GM23338 (cell line): ENCODE measurements at regions not wholly inside any gene's neighbourhood (a gene's known extent, or its start where the extent isn't known, plus 50 kb on each side); places are given as distances from the start of the nearest gene placed in this dataset.

Experiments used
- ATAC-seq: fragments of 200-7000 bp; cut with Tn5 transposase; 3 replicates; pipeline ENCODE4 v1.9.1; 2020
- DNase-seq: peaks from one replicate; pipeline ENCODE4 v3.0.0-alpha.2; 2015; ENCODE audit warnings: low spot score
- H2AFZ ChIP-seq: fragments of 200-600 bp; sonication (generic); 2 replicates; pipeline ENCODE4 v1.8.0; 2016; ENCODE audit warnings: antibody characterized with exemption, mild to moderate bottlenecking, moderate library complexity
- H3F3A ChIP-seq: fragments of 200-600 bp; sonication (generic); replicated peaks from 2 replicates; pipeline ENCODE4 v1.8.0; 2017; ENCODE audit warnings: antibody characterized with exemption, mixed run types, low read depth
- H3K27ac ChIP-seq: fragments of 200-600 bp; sonication (generic); 2 replicates; pipeline ENCODE4 v1.6.1; 2016; ENCODE audit warnings: low read depth
- H3K27me3 ChIP-seq: fragments of 200-600 bp; sonication (generic); 2 replicates; pipeline ENCODE4 v1.8.0; 2016; ENCODE audit warnings: mild to moderate bottlenecking, mixed run types, moderate library complexity; ENCODE audit not compliant: insufficient read depth
- H3K36me3 ChIP-seq: fragments of 200-600 bp; sonication (generic); 2 replicates; pipeline ENCODE4 v1.8.0; 2016; ENCODE audit warnings: mild to moderate bottlenecking; ENCODE audit not compliant: insufficient read depth
- H3K4me1 ChIP-seq: fragments of 200-600 bp; sonication (generic); 2 replicates; pipeline ENCODE4 v1.8.0; 2016; ENCODE audit warnings: mild to moderate bottlenecking, moderate library complexity; ENCODE audit not compliant: insufficient read depth
- H3K4me2 ChIP-seq: fragments of 200-600 bp; sonication (generic); 2 replicates; pipeline ENCODE4 v1.7.1; 2017; ENCODE audit warnings: mixed run types
- H3K4me3 ChIP-seq: fragments of 200-600 bp; sonication (generic); 2 replicates; pipeline ENCODE4 v1.6.1; 2016; ENCODE audit warnings: mixed run types
- H3K79me2 ChIP-seq: fragments of 200-600 bp; sonication (generic); replicated peaks from 2 replicates; pipeline ENCODE4 v1.8.0; 2017; ENCODE audit warnings: mild to moderate bottlenecking; ENCODE audit not compliant: insufficient read depth
- H3K9me2 ChIP-seq: fragments of 200-600 bp; sonication (generic); 2 replicates; pipeline ENCODE4 v1.8.0; 2017; ENCODE audit not compliant: insufficient read depth
- H4K20me1 ChIP-seq: fragments of 200-600 bp; sonication (generic); replicated peaks from 2 replicates; pipeline ENCODE4 v1.8.0; 2017; ENCODE audit warnings: mild to moderate bottlenecking; ENCODE audit not compliant: insufficient read depth
- H3K27ac Mint-ChIP-seq: 2 replicates; pipeline ENCODE4 v1.8.0; 2020; ENCODE audit warnings: inconsistent platforms, mild to moderate bottlenecking, moderate library complexity, mixed read lengths
- H3K27me3 Mint-ChIP-seq: 3 replicates; pipeline ENCODE4 v1.8.0; 2022; ENCODE audit warnings: low read depth, mild to moderate bottlenecking, moderate library complexity, mixed read lengths, inconsistent platforms; ENCODE audit not compliant: insufficient read depth, poor library complexity
- H3K36me3 Mint-ChIP-seq: 3 replicates; pipeline ENCODE4 v1.8.0; 2021; ENCODE audit warnings: low read depth, mild to moderate bottlenecking, inconsistent platforms, moderate library complexity, mixed read lengths
- H3K4me1 Mint-ChIP-seq: 3 replicates; pipeline ENCODE4 v1.8.0; 2020; ENCODE audit warnings: mild to moderate bottlenecking, inconsistent platforms, mixed read lengths
- H3K4me3 Mint-ChIP-seq: 3 replicates; pipeline ENCODE4 v1.8.0; 2021; ENCODE audit warnings: moderate library complexity, mild to moderate bottlenecking, inconsistent platforms, mixed read lengths
- H3K9me3 Mint-ChIP-seq: 3 replicates; pipeline ENCODE4 v1.8.0; 2020; ENCODE audit warnings: moderate library complexity, mild to moderate bottlenecking, inconsistent platforms, mixed read lengths
- CREB1 ChIP-seq: fragments of 250-450 bp; sonication (Bioruptor Pico); IDR thresholded peaks from 2 replicates; pipeline ENCODE4 v1.5.0; 2020; ENCODE audit warnings: low read depth, mild to moderate bottlenecking, moderate library complexity
- JUNB ChIP-seq: IDR thresholded peaks from one replicate; pipeline ENCODE4 v1.6.1; 2016; ENCODE audit warnings: antibody characterized with exemption; ENCODE audit not compliant: unreplicated experiment
- NANOG ChIP-seq: IDR thresholded peaks from 2 replicates; pipeline ENCODE4 v1.6.1; 2016; ENCODE audit warnings: antibody characterized with exemption, borderline replicate concordance
- REST ChIP-seq: IDR thresholded peaks from one replicate; pipeline ENCODE4 v1.6.1; 2018; ENCODE audit warnings: antibody characterized with exemption; ENCODE audit not compliant: unreplicated experiment
- ZNF114 ChIP-seq: fragments of 250-450 bp; sonication (Bioruptor Pico); IDR thresholded peaks from 2 replicates; pipeline ENCODE4 v1.5.0; 2020; ENCODE audit warnings: mild to moderate bottlenecking, moderate library complexity
- TF ChIP-seq, protein P1 (sequence below): fragments of 250-450 bp; sonication (Bioruptor Pico); IDR thresholded peaks from 2 replicates; pipeline ENCODE4 v1.5.0; 2020; ENCODE audit warnings: mild to moderate bottlenecking, moderate library complexity

DNA sequence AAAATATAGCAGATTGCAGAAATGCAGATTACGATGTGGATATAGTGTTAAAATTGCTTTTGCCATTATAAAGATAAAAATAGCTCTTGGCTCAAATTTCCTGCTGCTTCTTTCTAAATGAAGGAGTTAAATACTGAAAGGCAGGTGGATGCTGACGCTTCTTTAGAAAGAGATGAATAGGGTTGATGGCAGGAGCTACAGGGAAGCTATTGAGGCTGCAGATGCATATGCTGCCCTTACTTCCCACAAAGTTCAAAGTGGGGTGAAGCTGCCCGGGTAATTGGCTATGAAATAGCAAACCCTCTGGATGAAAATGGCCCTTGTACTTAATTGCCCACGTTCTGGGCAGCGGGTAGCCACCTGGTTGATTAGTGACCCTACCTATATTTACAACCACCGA lies 379.5 kb downstream of the ZIC3 start:
- no peaks in the 10 kb centered on the region for H3K27me3 ChIP-seq
- Mint-ChIP-seq H3K27me3 (peaks cover 7% of the 10 kb centered on the region), H3K4me1 (peaks cover 4% of the 10 kb centered on the region; the same call in 1 of the 3 replicates), H3K4me3 (no peak overlapping the region), H3K9me3 (peaks cover 27% of the 10 kb centered on the region), H3K27ac (no peak overlapping the region), H3K36me3 (peaks cover 9% of the 10 kb centered on the region; the same call in 2 of the 3 replicates)
- no peak overlapping the region for H3K27ac ChIP-seq
- H3K4me2 ChIP-seq = peak overlapping the region; percentile 60
- H3K36me3 ChIP-seq = no peaks in the 10 kb centered on the region
- no peaks in the 10 kb centered on the region for H3F3A ChIP-seq
- DNase-seq (peak; percentile 36), ATAC-seq (peak; percentile 76)
- peaks cover 12% of the 10 kb centered on the region for H3K4me1 ChIP-seq
- no peak overlapping the region for H3K4me3 ChIP-seq
- no peaks in the 10 kb centered on the region for H3K79me2 ChIP-seq
- no peaks in the 10 kb centered on the region for H3K9me2 ChIP-seq
- H2AFZ ChIP-seq = no peak overlapping the region
- H4K20me1 ChIP-seq = no peaks in the 10 kb centered on the region
- TF ChIP-seq NANOG = peak; percentile 77
- no peak for TF ChIP-seq REST
- TF ChIP-seq CREB1 = peak; percentile 27; the same call in 1 of the 2 replicates

GRCh38 chrX:137969191-137969590 lies 403.3 kb downstream of the ZIC3 start:
- peaks cover 4% of the 10 kb centered on the region; the same call in 2 of the 3 replicates for H3K9me3 Mint-ChIP-seq
- Histone ChIP-seq H4K20me1 (no peaks in the 10 kb centered on the region), H3K4me3 (no peak overlapping the region), H3K79me2 (no peaks in the 10 kb centered on the region), H3K36me3 (no peaks in the 10 kb centered on the region), H3K27ac (no peak overlapping the region), H3F3A (no peaks in the 10 kb centered on the region), H3K9me2 (no peaks in the 10 kb centered on the region), H2AFZ (no peak overlapping the region), H3K27me3 (no peaks in the 10 kb centered on the region), H3K4me1 (no peaks in the 10 kb centered on the region), H3K4me2 (no peak overlapping the region)
- ATAC-seq (no peak), DNase-seq (no peak)
- TF ChIP-seq ZNF114 (CRISPR knock-in tag) (no peak), JUNB (no peak)
- TF ChIP-seq, protein P1, sequence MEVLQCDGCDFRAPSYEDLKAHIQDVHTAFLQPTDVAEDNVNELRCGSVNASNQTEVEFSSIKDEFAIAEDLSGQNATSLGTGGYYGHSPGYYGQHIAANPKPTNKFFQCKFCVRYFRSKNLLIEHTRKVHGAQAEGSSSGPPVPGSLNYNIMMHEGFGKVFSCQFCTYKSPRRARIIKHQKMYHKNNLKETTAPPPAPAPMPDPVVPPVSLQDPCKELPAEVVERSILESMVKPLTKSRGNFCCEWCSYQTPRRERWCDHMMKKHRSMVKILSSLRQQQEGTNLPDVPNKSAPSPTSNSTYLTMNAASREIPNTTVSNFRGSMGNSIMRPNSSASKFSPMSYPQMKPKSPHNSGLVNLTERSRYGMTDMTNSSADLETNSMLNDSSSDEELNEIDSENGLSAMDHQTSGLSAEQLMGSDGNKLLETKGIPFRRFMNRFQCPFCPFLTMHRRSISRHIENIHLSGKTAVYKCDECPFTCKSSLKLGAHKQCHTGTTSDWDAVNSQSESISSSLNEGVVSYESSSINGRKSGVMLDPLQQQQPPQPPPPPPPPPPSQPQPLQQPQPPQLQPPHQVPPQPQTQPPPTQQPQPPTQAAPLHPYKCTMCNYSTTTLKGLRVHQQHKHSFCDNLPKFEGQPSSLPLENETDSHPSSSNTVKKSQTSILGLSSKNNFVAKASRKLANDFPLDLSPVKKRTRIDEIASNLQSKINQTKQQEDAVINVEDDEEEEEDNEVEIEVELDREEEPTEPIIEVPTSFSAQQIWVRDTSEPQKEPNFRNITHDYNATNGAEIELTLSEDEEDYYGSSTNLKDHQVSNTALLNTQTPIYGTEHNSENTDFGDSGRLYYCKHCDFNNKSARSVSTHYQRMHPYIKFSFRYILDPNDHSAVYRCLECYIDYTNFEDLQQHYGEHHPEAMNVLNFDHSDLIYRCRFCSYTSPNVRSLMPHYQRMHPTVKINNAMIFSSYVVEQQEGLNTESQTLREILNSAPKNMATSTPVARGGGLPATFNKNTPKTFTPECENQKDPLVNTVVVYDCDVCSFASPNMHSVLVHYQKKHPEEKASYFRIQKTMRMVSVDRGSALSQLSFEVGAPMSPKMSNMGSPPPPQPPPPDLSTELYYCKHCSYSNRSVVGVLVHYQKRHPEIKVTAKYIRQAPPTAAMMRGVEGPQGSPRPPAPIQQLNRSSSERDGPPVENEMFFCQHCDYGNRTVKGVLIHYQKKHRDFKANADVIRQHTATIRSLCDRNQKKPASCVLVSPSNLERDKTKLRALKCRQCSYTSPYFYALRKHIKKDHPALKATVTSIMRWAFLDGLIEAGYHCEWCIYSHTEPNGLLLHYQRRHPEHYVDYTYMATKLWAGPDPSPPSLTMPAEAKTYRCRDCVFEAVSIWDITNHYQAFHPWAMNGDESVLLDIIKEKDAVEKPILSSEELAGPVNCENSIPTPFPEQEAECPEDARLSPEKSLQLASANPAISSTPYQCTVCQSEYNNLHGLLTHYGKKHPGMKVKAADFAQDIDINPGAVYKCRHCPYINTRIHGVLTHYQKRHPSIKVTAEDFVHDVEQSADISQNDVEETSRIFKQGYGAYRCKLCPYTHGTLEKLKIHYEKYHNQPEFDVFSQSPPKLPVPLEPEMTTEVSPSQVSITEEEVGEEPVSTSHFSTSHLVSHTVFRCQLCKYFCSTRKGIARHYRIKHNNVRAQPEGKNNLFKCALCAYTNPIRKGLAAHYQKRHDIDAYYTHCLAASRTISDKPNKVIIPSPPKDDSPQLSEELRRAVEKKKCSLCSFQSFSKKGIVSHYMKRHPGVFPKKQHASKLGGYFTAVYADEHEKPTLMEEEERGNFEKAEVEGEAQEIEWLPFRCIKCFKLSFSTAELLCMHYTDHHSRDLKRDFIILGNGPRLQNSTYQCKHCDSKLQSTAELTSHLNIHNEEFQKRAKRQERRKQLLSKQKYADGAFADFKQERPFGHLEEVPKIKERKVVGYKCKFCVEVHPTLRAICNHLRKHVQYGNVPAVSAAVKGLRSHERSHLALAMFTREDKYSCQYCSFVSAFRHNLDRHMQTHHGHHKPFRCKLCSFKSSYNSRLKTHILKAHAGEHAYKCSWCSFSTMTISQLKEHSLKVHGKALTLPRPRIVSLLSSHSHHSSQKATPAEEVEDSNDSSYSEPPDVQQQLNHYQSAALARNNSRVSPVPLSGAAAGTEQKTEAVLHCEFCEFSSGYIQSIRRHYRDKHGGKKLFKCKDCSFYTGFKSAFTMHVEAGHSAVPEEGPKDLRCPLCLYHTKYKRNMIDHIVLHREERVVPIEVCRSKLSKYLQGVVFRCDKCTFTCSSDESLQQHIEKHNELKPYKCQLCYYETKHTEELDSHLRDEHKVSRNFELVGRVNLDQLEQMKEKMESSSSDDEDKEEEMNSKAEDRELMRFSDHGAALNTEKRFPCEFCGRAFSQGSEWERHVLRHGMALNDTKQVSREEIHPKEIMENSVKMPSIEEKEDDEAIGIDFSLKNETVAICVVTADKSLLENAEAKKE = no peak
- H3K27me3 Mint-ChIP-seq = no peaks in the 10 kb centered on the region
- no peak overlapping the region for H3K4me3 Mint-ChIP-seq
- H3K36me3 Mint-ChIP-seq = no peaks in the 10 kb centered on the region
- no peak overlapping the region for H3K27ac Mint-ChIP-seq
- H3K4me1 Mint-ChIP-seq = no peaks in the 10 kb centered on the region
